Neuron (in vitro differentiated cells): ENCODE measurements at regions not wholly inside any gene's neighbourhood (a gene's known extent, or its start where the extent isn't known, plus 50 kb on each side); places are given as distances from the start of the nearest gene placed in this dataset.

Source experiments
- H2AFZ ChIP-seq: one replicate; pipeline ENCODE4 v1.6.1; 2013; ENCODE audit warnings: low read depth, mild to moderate bottlenecking, inconsistent platforms, low read length, moderate library complexity
- H3K27me3 ChIP-seq: one replicate; pipeline ENCODE4 v1.6.1; 2013; ENCODE audit warnings: low read length; ENCODE audit not compliant: insufficient read depth
- H3K36me3 ChIP-seq: one replicate; pipeline ENCODE4 v1.6.1; 2013; ENCODE audit warnings: low read length; ENCODE audit not compliant: insufficient read depth
- H3K4me1 ChIP-seq: one replicate; pipeline ENCODE4 v1.6.1; 2013; ENCODE audit warnings: low read length; ENCODE audit not compliant: insufficient read depth
- H3K4me3 ChIP-seq: 2 replicates; pipeline ENCODE4 v1.5.1; 2013; ENCODE audit warnings: mild to moderate bottlenecking, low read length, moderate library complexity
- H3K9me3 ChIP-seq: one replicate; pipeline ENCODE4 v1.6.1; 2013; ENCODE audit warnings: low read length

DNA sequence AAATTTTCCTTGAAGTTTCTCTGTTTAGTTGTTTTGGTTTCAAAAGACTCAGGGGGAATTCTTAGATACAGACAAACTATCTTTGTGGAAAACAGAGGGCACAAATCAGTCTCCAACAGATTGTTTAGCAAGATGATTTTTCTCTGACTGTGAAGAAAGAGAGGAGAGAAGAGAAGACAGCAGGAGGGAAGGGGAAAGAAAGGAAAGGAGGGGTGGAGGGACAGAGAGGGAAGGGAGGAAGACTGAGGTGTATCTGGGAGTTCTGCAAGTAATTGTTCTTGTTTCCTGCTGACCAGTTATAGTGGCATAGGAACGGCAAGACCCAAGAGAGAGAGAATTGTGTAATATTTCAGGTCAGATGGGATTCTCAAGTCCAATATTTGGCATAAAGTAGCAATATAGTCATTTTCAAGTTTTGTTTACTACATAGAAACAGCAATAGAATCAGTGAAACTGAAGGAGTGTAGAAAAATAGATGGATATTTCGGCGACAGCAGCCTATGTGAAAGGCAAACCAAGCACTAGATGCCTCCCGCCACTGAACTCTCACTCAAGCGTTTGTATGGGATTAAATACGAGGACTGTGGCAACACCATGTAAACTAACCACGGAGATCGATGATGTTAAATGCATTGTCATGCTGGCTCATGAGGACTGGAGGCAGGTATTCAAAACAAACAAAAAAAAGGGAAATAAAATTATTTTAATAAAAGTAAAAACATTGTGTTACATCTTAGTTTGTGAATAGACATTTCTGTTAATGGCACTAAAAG, 342.5 kb downstream of the SLC16A7 start:
- Histone ChIP-seq H3K27me3 (no peaks in the 10 kb centered on the region), H3K4me1 (no peaks in the 10 kb centered on the region), H3K9me3 (no peaks in the 10 kb centered on the region), H2AFZ (no peak overlapping the region), H3K4me3 (no peak overlapping the region), H3K36me3 (no peaks in the 10 kb centered on the region)

DNA sequence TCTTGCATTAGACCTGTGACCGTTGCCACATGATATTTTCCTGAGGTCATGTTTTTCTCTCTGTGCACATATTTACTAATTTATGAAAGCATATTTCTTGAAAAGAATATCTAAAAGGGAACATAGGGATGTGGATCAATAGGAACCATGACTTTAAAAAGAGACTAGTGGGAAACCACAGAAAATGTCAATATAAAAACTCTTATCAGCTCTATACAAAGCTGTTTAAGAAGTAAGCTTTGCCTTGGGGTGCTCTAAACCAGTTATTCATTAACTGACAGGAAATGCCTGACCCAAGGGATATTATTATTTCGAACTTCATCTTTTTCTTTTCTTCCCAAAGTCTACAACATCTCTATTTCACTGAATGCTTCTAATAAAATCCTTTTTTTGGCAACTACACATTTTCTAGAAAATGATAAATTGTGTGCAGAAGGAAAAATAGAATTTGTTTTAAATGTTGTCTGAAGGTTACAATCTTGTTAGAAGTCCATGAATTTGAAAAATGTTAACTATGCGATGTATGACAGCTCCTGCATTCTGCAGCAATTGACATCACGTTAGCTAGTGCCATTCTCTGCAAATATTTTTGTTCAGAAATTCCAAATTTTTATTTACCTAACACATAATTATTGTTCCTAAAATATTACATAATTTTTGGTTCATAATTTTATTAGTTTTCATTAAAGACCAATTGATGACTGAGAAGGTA, 345.0 kb downstream of the SLC16A7 start:
- no peaks in the 10 kb centered on the region for H3K27me3 ChIP-seq
- H3K9me3 ChIP-seq = no peaks in the 10 kb centered on the region
- no peak overlapping the region for H3K4me3 ChIP-seq
- H3K4me1 ChIP-seq = no peaks in the 10 kb centered on the region
- no peak overlapping the region for H2AFZ ChIP-seq
- no peaks in the 10 kb centered on the region for H3K36me3 ChIP-seq

DNA sequence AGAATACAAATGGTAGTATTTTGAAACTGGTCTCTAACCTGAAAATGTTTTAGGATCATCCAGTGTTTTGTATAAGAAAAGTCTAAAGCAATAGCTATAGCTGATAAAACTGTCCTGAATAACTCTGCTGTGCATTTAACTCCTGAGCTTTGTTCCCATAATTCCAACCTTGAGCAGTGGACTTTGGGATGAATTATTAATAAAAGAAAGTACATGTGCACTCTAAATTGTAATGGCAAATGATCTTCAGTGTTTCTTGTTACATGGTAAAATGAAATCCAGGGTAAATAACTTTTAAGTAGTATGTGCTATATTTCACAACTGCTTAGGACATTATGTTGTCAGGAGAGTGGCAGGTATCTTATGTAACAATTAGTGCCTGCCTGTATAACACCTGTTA, 345.6 kb downstream of the SLC16A7 start:
- Histone ChIP-seq H2AFZ (no peak overlapping the region), H3K9me3 (no peaks in the 10 kb centered on the region), H3K27me3 (no peaks in the 10 kb centered on the region), H3K4me1 (no peaks in the 10 kb centered on the region), H3K4me3 (no peak overlapping the region), H3K36me3 (no peaks in the 10 kb centered on the region)

DNA sequence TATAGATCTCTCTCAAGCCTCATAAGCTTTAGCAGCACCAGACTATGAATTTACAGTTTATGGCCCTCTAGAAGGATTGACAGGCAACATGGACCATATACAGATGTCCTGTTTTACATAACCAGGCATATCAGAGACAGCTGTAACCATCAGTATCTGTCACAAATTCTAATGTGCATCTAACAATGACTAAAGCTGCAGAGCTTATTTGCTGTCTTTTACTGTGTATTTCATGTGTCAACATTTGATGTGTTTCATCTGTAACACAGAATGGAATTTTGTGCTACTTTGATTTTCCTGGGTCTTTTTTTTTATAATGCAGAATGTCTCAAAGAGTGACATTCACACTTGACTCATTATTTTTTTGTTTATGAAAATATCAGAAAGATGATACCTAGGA, 348.3 kb downstream of the SLC16A7 start:
- no peaks in the 10 kb centered on the region for H3K9me3 ChIP-seq

DNA sequence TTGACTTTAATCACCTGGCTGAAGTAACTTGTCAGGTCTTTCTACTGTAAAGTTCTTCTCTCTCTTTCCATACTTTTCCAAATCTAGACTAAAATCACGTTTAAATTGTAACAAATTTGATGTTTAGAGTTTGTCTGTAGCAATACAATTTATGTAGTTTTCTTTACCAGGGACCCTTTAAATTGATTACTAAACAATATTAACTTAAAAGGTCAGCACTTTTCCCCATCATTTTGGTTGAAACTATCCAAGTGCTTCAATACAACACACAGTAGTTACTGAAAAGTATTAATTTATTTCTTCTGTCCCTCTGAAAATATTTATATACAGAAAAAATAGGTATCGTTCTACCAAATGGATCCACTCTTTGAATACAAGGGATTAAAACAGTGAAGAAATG, 350.8 kb downstream of the SLC16A7 start:
- no peaks in the 10 kb centered on the region for H3K9me3 ChIP-seq
- no peaks in the 10 kb centered on the region for H3K4me1 ChIP-seq
- no peaks in the 10 kb centered on the region for H3K27me3 ChIP-seq
- no peak overlapping the region for H2AFZ ChIP-seq
- H3K36me3 ChIP-seq = no peaks in the 10 kb centered on the region
- no peak overlapping the region for H3K4me3 ChIP-seq

More for the DNA sequence above, 348.3 kb downstream of the SLC16A7 start:
- H3K4me1 ChIP-seq = no peaks in the 10 kb centered on the region
- H3K4me3 ChIP-seq = no peak overlapping the region
- no peaks in the 10 kb centered on the region for H3K36me3 ChIP-seq
- no peak overlapping the region for H2AFZ ChIP-seq
- H3K27me3 ChIP-seq = no peaks in the 10 kb centered on the region

DNA sequence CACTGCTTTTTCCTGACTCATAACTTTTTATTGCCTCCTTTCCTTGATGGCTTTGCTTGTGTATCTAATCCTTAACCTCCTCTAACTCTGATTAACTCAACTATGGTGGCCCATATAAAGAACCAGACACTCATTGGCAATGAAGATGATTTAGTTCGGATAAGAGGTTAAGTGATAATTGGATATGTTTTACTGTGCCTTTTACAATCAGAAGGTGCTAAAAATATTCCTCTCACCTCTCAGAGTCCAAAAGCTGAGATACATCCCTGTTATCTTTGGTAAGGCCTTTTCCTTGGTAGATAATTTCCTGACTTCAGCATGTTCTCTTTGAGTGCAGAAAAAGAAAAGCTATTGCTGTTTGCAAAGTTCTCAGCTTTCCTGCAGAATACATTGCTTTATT, 367.7 kb downstream of the SLC16A7 start:
- Histone ChIP-seq H3K27me3 (no peaks in the 10 kb centered on the region), H3K4me3 (no peak overlapping the region), H3K4me1 (no peaks in the 10 kb centered on the region), H3K36me3 (no peaks in the 10 kb centered on the region), H2AFZ (no peak overlapping the region), H3K9me3 (no peaks in the 10 kb centered on the region)

DNA sequence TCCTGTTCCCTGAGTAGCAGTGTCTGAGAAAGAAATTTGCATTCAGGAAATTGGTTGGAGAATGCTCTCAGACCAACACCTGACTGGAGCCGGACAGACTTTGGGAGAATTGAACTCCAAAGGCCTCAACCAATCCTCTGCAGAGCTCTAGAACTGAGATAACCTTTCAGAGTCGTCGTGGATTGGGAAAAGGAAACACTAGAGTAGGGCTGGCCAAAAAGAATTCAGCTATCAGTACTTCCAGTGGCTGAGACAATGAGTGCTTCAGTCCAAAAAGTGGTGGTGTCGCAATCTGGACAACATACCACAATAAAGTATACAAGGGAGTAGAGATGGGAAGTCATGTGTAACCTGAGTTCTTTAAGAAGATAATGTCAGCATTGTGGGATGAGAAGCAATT, 377.1 kb downstream of the SLC16A7 start:
- H3K4me1 ChIP-seq = no peaks in the 10 kb centered on the region
- no peak overlapping the region for H2AFZ ChIP-seq
- H3K27me3 ChIP-seq = no peaks in the 10 kb centered on the region
- H3K4me3 ChIP-seq = no peak overlapping the region
- no peaks in the 10 kb centered on the region for H3K36me3 ChIP-seq
- H3K9me3 ChIP-seq = no peaks in the 10 kb centered on the region

DNA sequence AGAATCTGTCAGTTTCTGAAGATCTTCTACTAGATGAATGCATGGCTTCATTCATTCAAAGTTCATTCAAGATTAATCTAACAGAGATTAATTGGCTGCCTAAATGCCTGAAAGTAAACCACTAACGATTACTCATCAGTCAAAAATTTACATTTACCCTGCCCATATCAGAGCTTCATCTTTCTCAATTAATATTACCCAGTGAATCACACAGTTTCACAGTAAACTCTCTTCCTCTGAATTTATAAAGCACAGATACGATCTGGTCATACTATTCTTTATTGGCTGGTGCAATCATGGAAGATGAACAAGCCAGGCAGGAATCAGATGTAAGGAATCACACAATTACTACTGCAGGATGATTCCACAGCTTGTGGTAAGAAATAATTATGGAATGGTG, 377.7 kb downstream of the SLC16A7 start:
- H3K9me3 ChIP-seq = no peaks in the 10 kb centered on the region
- H2AFZ ChIP-seq = no peak overlapping the region
- H3K36me3 ChIP-seq = no peaks in the 10 kb centered on the region
- H3K4me3 ChIP-seq = no peak overlapping the region
- no peaks in the 10 kb centered on the region for H3K27me3 ChIP-seq
- no peaks in the 10 kb centered on the region for H3K4me1 ChIP-seq

DNA sequence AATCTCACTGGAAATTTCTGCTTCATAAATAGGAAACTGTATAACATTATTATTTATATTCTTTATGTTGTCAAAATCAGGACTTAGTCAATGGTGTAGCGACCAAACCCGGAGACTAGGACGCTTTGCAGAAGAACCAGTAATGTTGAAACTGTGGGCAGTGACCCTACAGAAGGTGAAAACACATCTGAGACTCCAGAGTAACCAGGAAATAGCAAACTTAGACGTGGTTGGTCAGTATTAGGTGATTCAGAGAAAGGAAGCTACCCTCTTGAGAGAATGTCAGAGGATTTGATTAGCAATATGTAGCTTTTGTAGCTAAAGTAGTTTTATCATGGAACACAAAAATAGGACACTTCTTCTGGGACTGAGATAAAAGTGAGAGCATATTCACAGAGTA, 381.9 kb downstream of the SLC16A7 start:
- H3K36me3 ChIP-seq = no peaks in the 10 kb centered on the region
- no peak overlapping the region for H2AFZ ChIP-seq
- H3K4me1 ChIP-seq = no peaks in the 10 kb centered on the region
- H3K27me3 ChIP-seq = no peaks in the 10 kb centered on the region
- H3K4me3 ChIP-seq = no peak overlapping the region
- no peaks in the 10 kb centered on the region for H3K9me3 ChIP-seq

DNA sequence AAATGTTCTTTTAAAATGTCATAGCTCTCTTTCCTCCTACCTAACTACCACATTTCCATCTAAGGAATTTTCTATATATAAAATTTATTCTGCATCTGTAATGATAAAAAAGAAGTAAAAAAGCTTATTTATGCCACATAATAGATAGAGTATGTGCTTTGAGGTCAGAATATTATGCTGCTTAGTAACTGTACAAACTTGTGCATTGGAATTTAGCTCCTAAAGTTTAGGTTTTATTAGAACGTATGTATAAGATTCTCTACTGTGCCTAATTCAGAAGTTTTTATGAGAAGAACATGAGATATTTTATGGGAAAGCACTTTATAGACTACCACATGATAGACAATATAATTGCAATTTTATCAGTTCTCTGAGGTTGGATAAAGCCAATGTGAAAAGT, 384.6 kb downstream of the SLC16A7 start:
- H3K27me3 ChIP-seq = no peaks in the 10 kb centered on the region
- H3K36me3 ChIP-seq = no peaks in the 10 kb centered on the region
- no peaks in the 10 kb centered on the region for H3K4me1 ChIP-seq
- no peaks in the 10 kb centered on the region for H3K9me3 ChIP-seq
- H2AFZ ChIP-seq = no peak overlapping the region
- H3K4me3 ChIP-seq = no peak overlapping the region

DNA sequence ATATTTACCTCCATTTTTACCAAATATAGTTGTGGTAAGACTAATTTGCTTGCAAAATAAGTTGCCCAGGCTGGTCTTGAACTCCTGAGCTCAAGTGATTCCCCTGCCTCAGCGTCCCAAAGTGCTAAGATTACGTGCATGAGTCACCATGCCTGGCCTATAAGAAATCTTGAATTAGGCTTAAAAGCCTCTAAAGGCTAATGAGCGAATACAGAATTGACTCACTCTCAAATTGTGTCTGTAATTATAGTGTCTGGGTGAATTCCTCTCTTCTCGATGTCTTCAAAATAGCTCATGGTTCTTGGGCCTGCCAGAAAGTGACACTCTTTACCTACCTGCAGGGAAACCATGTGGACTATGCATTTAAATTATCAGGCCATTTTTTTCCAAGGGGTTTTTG, 403.5 kb downstream of the SLC16A7 start:
- Histone ChIP-seq H3K4me3 (no peak overlapping the region), H3K9me3 (no peaks in the 10 kb centered on the region), H3K36me3 (no peaks in the 10 kb centered on the region), H3K27me3 (no peaks in the 10 kb centered on the region), H2AFZ (no peak overlapping the region), H3K4me1 (no peaks in the 10 kb centered on the region)

DNA sequence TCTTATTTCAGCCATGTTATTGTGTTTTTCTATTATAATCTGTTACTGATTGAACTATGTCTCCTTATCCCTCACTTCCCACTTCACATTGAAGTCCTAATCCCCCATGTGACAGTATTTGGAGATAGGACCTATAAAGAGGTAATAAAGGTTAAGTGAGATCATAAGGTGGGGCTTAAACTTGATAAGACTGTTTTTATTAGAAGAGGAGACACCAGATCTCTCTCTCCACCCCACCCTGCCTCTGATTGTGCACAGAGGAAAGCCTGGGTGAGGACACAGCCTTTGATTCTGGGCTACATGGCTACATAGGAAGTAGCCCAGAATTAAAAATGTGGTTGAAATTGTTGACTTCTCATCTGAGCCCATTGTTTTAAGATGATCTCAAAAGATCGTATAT, 414.7 kb downstream of the SLC16A7 start:
- Histone ChIP-seq H3K4me1 (no peaks in the 10 kb centered on the region), H3K27me3 (no peaks in the 10 kb centered on the region), H3K36me3 (no peaks in the 10 kb centered on the region), H3K9me3 (no peaks in the 10 kb centered on the region), H2AFZ (no peak overlapping the region), H3K4me3 (no peak overlapping the region)

DNA sequence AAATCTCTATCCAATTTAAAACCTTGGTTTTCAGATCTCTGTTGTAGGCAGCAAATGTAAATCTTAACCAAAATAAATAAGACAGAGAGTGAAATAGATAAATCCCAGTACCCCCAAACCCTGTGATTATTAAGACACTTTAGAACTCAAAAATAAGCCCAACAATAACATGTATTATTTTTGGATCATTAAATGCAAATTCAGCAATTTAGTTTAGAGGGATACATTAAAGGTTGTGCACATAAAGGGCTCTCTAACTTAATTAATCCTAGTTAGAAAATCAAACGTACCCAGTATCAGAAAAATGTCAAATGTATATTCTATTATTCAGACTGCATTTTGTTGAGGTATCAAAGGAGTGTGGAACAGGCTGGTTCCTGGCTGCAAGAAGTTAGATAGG, 416.8 kb downstream of the SLC16A7 start:
- Histone ChIP-seq H3K27me3 (no peaks in the 10 kb centered on the region), H3K9me3 (no peaks in the 10 kb centered on the region), H3K4me1 (no peaks in the 10 kb centered on the region), H2AFZ (no peak overlapping the region), H3K4me3 (no peak overlapping the region), H3K36me3 (no peaks in the 10 kb centered on the region)

DNA sequence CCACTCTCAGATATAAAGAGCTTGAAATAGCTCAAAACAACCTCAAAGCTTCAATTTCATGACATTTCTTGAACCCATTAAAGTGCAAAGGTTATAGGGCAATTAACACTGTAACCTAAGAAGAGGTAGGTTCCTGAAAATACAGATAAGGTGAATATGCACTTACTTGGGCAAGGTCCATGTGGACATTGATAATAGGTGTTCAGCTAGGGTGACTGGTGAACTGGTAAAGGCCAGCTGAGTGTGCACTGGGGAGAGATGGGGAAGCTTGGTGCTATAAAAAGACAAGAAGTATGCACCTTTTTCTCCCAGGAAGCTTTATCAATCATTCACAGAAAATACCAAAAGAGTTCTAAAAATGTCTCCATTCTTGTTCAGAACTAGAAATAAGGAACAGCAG, 418.6 kb downstream of the SLC16A7 start:
- no peaks in the 10 kb centered on the region for H3K36me3 ChIP-seq
- no peak overlapping the region for H2AFZ ChIP-seq
- no peaks in the 10 kb centered on the region for H3K4me1 ChIP-seq
- no peak overlapping the region for H3K4me3 ChIP-seq
- no peaks in the 10 kb centered on the region for H3K9me3 ChIP-seq
- H3K27me3 ChIP-seq = no peaks in the 10 kb centered on the region
